H9 (cell line): ENCODE measurements at regions not wholly inside any gene's neighbourhood (a gene's known extent, or its start where the extent isn't known, plus 50 kb on each side); places are given as distances from the start of the nearest gene placed in this dataset.

Source experiments
- DNase-seq: peaks from one replicate; pipeline ENCODE4 v3.0.0-alpha.2; 2017
- H2AFZ ChIP-seq: one replicate; pipeline ENCODE4 v1.6.1; 2013; ENCODE audit warnings: mild to moderate bottlenecking, low read length, control low read depth, moderate library complexity
- H2AK5ac ChIP-seq: 2 replicates; pipeline ENCODE4 v1.6.1; 2013; ENCODE audit warnings: low read length, control low read depth, mixed read lengths; ENCODE audit not compliant: insufficient read length
- H2BK120ac ChIP-seq: one replicate; pipeline ENCODE4 v1.6.1; 2013; ENCODE audit warnings: low read depth, mild to moderate bottlenecking, low read length, control low read depth, inconsistent platforms; ENCODE audit not compliant: poor library complexity, severe bottlenecking
- H2BK12ac ChIP-seq: 2 replicates; pipeline ENCODE4 v1.6.1; 2013; ENCODE audit warnings: low read length, control low read depth, mixed read lengths, low read depth; ENCODE audit not compliant: insufficient read length
- H2BK15ac ChIP-seq: 2 replicates; pipeline ENCODE4 v1.6.1; 2013; ENCODE audit warnings: low read depth, low read length, control low read depth
- H2BK20ac ChIP-seq: one replicate; pipeline ENCODE4 v1.6.1; 2013; ENCODE audit warnings: low read depth, mild to moderate bottlenecking, low read length, control low read depth, inconsistent platforms; ENCODE audit not compliant: poor library complexity, severe bottlenecking
- H2BK5ac ChIP-seq: 2 replicates; pipeline ENCODE4 v1.6.1; 2013; ENCODE audit warnings: low read length, control low read depth, mixed read lengths; ENCODE audit not compliant: insufficient read length
- H3K14ac ChIP-seq: 2 replicates; pipeline ENCODE4 v1.6.1; 2013; ENCODE audit warnings: low read length, control low read depth; ENCODE audit not compliant: insufficient read depth
- H3K18ac ChIP-seq: 2 replicates; pipeline ENCODE4 v1.6.1; 2013; ENCODE audit warnings: low read depth, mild to moderate bottlenecking, mixed read lengths, low read length, control low read depth; ENCODE audit not compliant: insufficient read length
- H3K23ac ChIP-seq: 2 replicates; pipeline ENCODE4 v1.6.1; 2013; ENCODE audit warnings: low read length, control low read depth, mixed read lengths, low read depth; ENCODE audit not compliant: insufficient read length
- H3K23me2 ChIP-seq: 2 replicates; pipeline ENCODE4 v1.6.1; 2013; ENCODE audit warnings: low read depth, mild to moderate bottlenecking, mixed read lengths, low read length, control low read depth; ENCODE audit not compliant: insufficient read length, poor library complexity, severe bottlenecking
- H3K27ac ChIP-seq: 2 replicates; pipeline ENCODE4 v1.5.1; 2013; ENCODE audit warnings: low read length, control low read depth, mixed read lengths, low read depth; ENCODE audit not compliant: insufficient read length
- H3K27me3 ChIP-seq: 2 replicates; pipeline ENCODE4 v1.6.1; 2013; ENCODE audit warnings: low read length, control low read depth, inconsistent platforms; ENCODE audit not compliant: insufficient read depth
- H3K4ac ChIP-seq: 2 replicates; pipeline ENCODE4 v1.6.1; 2013; ENCODE audit warnings: low read depth, mild to moderate bottlenecking, control low read depth, inconsistent platforms, low read length, moderate library complexity
- H3K4me1 ChIP-seq: 2 replicates; pipeline ENCODE4 v1.6.1; 2013; ENCODE audit warnings: low read length, control low read depth, inconsistent platforms; ENCODE audit not compliant: insufficient read depth
- H3K4me2 ChIP-seq: 2 replicates; pipeline ENCODE4 v1.6.1; 2013; ENCODE audit warnings: low read length, control low read depth, mixed read lengths; ENCODE audit not compliant: insufficient read length, insufficient read depth
- H3K56ac ChIP-seq: 2 replicates; pipeline ENCODE4 v1.6.1; 2013; ENCODE audit warnings: low read depth, mild to moderate bottlenecking, mixed read lengths, low read length, control low read depth; ENCODE audit not compliant: insufficient read length
- H3K79me1 ChIP-seq: 2 replicates; pipeline ENCODE4 v1.6.1; 2013; ENCODE audit warnings: low read depth, mild to moderate bottlenecking, moderate library complexity, low read length, control low read depth, inconsistent platforms; ENCODE audit not compliant: insufficient read depth, poor library complexity, severe bottlenecking
- H3K79me2 ChIP-seq: 2 replicates; pipeline ENCODE4 v1.6.1; 2013; ENCODE audit warnings: low read length, control low read depth, inconsistent platforms; ENCODE audit not compliant: insufficient read depth
- H3K9ac ChIP-seq: 2 replicates; pipeline ENCODE4 v1.6.1; 2013; ENCODE audit warnings: low read length, control low read depth, mixed read lengths; ENCODE audit not compliant: insufficient read length; ENCODE audit errors: extremely low read depth
- H3K9me3 ChIP-seq: one replicate; pipeline ENCODE4 v1.6.1; 2013; ENCODE audit warnings: low read depth, low read length, inconsistent platforms; ENCODE audit not compliant: control insufficient read depth
- H3T11ph ChIP-seq: one replicate; pipeline ENCODE4 v1.6.1; 2013; ENCODE audit warnings: mild to moderate bottlenecking, low read length, control low read depth, inconsistent platforms
- H4K20me1 ChIP-seq: one replicate; pipeline ENCODE4 v1.6.1; 2013; ENCODE audit not compliant: control insufficient read depth, insufficient read length, insufficient read depth
- H4K5ac ChIP-seq: 2 replicates; pipeline ENCODE4 v1.6.1; 2013; ENCODE audit warnings: low read depth, mild to moderate bottlenecking, mixed read lengths, low read length, control low read depth; ENCODE audit not compliant: insufficient read length
- H4K8ac ChIP-seq: replicated peaks from 2 replicates; pipeline ENCODE4 v1.6.1; 2013; ENCODE audit warnings: low read length, control low read depth, mixed read lengths, low read depth; ENCODE audit not compliant: insufficient read length
- H4K91ac ChIP-seq: 2 replicates; pipeline ENCODE4 v1.6.1; 2013; ENCODE audit warnings: low read depth, mild to moderate bottlenecking, moderate library complexity, mixed read lengths, low read length, control low read depth; ENCODE audit not compliant: insufficient read length
- H3K27ac Mint-ChIP-seq, 3 experiments: 2 replicates in 2 of 3; 3 replicates in 1 of 3; pipeline ENCODE4 v1.8.0; 2020 to 2021; ENCODE audit warnings: mixed read lengths in 3 of 3, mild to moderate bottlenecking in 1 of 3, moderate library complexity in 1 of 3
- H3K27me3 Mint-ChIP-seq: 2 replicates; pipeline ENCODE4 v1.8.0; 2021; ENCODE audit warnings: low read depth, mild to moderate bottlenecking, moderate library complexity, mixed read lengths
- H3K36me3 Mint-ChIP-seq, 3 experiments: 2 replicates in 2 of 3; 3 replicates in 1 of 3; pipeline ENCODE4 v1.8.0; 2020 to 2021; ENCODE audit warnings: low read depth in 3 of 3, mixed read lengths in 3 of 3; ENCODE audit not compliant: insufficient read depth in 1 of 3
- H3K4me1 Mint-ChIP-seq, 2 experiments: 2 replicates each; pipeline ENCODE4 v1.8.0; 2020; ENCODE audit warnings: mixed read lengths in 2 of 2
- H3K4me3 Mint-ChIP-seq, 2 experiments: 2 replicates in 1 of 2; 3 replicates in 1 of 2; pipeline ENCODE4 v1.8.0; 2020 to 2021; ENCODE audit warnings: mild to moderate bottlenecking in 2 of 2, mixed read lengths in 2 of 2, moderate library complexity in 1 of 2
- H3K9me3 Mint-ChIP-seq, 2 experiments: 2 replicates in 1 of 2; 3 replicates in 1 of 2; pipeline ENCODE4 v1.8.0; 2020; ENCODE audit warnings: mild to moderate bottlenecking in 2 of 2, mixed read lengths in 2 of 2, moderate library complexity in 1 of 2
- CTCF ChIP-seq: fragments of 200-600 bp; sonication (generic); conservative IDR thresholded peaks from 3 replicates; pipeline ENCODE4 v1.8.0; 2021; ENCODE audit warnings: antibody characterized with exemption, mild to moderate bottlenecking
- WGBS: extraction: QIAGEN DNeasy Blood & Tissue Kit; methylation state at CpG from one replicate; pipeline ENCODE4 v1.1.7; 2013; ENCODE audit warnings: missing lambda C conversion rate, low lambda C conversion rate, mixed read lengths; ENCODE audit not compliant: insufficient read length; ENCODE audit errors: extremely low coverage; 5-methylcytosine and 5-hydroxymethylcytosine counted together

DNA sequence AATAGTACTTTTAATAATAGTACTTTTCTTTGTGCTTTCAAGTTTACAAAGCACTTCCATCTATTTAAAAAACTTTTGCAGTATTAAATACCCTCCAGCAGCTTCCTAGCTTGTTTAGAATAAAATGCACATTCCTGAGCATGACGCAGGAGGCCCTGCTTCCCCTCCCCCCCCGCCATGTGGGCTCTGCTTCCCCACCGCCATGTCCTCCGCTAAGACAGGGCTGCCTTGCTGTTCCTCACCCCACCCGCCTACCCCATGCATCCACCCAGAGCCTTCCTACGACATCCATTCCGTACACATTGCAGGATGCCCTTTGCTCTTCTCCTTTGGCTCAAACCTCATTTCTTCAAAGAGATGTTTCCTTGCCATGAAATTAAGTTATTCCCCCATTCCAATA, 205.9 kb upstream of the MSX2 start:
- H2BK15ac ChIP-seq, result no peak overlapping the region
- no peak overlapping the region for H3K56ac ChIP-seq
- H3K79me2 ChIP-seq, result no peaks in the 10 kb centered on the region
- peaks cover 2% of the 10 kb centered on the region; the same call in 1 of the 2 replicates for H3K27me3 ChIP-seq
- H3T11ph ChIP-seq, result no peak overlapping the region
- no peak overlapping the region for H2AK5ac ChIP-seq
- no peak overlapping the region for H4K91ac ChIP-seq
- Mint-ChIP-seq H3K4me1 (peaks cover 22 to 39% of the 10 kb centered on the region in 2 experiments), H3K27me3 (peaks cover 80% of the 10 kb centered on the region), H3K27ac (no peak overlapping the region), H3K9me3 (peaks cover 5 to 6% of the 10 kb centered on the region in 2 experiments; a peak in 4 of 5 replicates), H3K36me3 (peaks cover 0 to 6% (median 0%) of the 10 kb centered on the region in 3 experiments; a peak in 1 of 7 replicates), H3K4me3 (no peak overlapping the region)
- H3K27ac ChIP-seq, result no peak overlapping the region
- no peaks in the 10 kb centered on the region for H3K9me3 ChIP-seq
- TF ChIP-seq CTCF, result no peak
- H2BK20ac ChIP-seq, result no peak overlapping the region
- no peaks in the 10 kb centered on the region for H3K79me1 ChIP-seq
- DNase-seq, result no peak
- no peak overlapping the region for H2AFZ ChIP-seq
- H4K8ac ChIP-seq, result no peak overlapping the region
- H3K4me2 ChIP-seq, result no peak overlapping the region
- no peak overlapping the region for H2BK120ac ChIP-seq
- H3K23me2 ChIP-seq, result no peaks in the 10 kb centered on the region
- H3K4me1 ChIP-seq, result no peaks in the 10 kb centered on the region
- H3K14ac ChIP-seq, result no peak overlapping the region
- no peaks in the 10 kb centered on the region for H4K20me1 ChIP-seq
- no peak overlapping the region for H4K5ac ChIP-seq
- no CpG with 5 or more reads among the region's 7 CpGs for WGBS
- H2BK5ac ChIP-seq, result no peak overlapping the region
- no peak overlapping the region for H3K23ac ChIP-seq
- H3K9ac ChIP-seq, result no peak overlapping the region
- no peak overlapping the region for H3K4ac ChIP-seq
- H2BK12ac ChIP-seq, result no peak overlapping the region
- H3K18ac ChIP-seq, result no peak overlapping the region
